OCI-LY1 (cell line): ENCODE measurements at regions not wholly inside any gene's neighbourhood (a gene's known extent, or its start where the extent isn't known, plus 50 kb on each side); places are given as distances from the start of the nearest gene placed in this dataset.

Source experiments
- H2AFZ ChIP-seq: fragments of 200-600 bp; sonication (generic), shearing (Covaris generic); 2 replicates; pipeline ENCODE4 v1.6.0; 2014; ENCODE audit warnings: antibody characterized with exemption, mild to moderate bottlenecking, low read length
- H3F3A ChIP-seq: fragments of 200-600 bp; sonication (generic), shearing (Covaris generic); 2 replicates; pipeline ENCODE4 v1.6.0; 2014; ENCODE audit warnings: mild to moderate bottlenecking, antibody characterized with exemption, low read length, moderate library complexity; ENCODE audit not compliant: insufficient read depth
- H3K27ac ChIP-seq: fragments of 200-600 bp; sonication (generic); 2 replicates; pipeline ENCODE4 v1.5.1; 2014; ENCODE audit warnings: low read length, mixed run types, mild to moderate bottlenecking, low read depth; ENCODE audit not compliant: poor library complexity, severe bottlenecking
- H3K27me3 ChIP-seq: fragments of 200-600 bp; sonication (generic); 2 replicates; pipeline ENCODE4 v1.6.0; 2014; ENCODE audit warnings: antibody characterized with exemption, mild to moderate bottlenecking, low read length, moderate library complexity; ENCODE audit not compliant: insufficient read depth
- H3K36me3 ChIP-seq: fragments of 200-600 bp; sonication (generic); 2 replicates; pipeline ENCODE4 v1.6.1; 2014; ENCODE audit warnings: mild to moderate bottlenecking, antibody characterized with exemption, low read length, moderate library complexity, mixed read lengths; ENCODE audit not compliant: insufficient read depth
- H3K4me1 ChIP-seq: fragments of 200-600 bp; sonication (generic); 2 replicates; pipeline ENCODE4 v1.5.1; 2014; ENCODE audit warnings: mild to moderate bottlenecking, low read length, moderate library complexity; ENCODE audit not compliant: insufficient read depth, severe bottlenecking
- H3K4me2 ChIP-seq: fragments of 200-600 bp; sonication (generic), shearing (Covaris generic); 2 replicates; pipeline ENCODE4 v1.6.1; 2014; ENCODE audit warnings: low read length
- H3K4me3 ChIP-seq: fragments of 200-600 bp; sonication (generic); 2 replicates; pipeline ENCODE4 v1.5.1; 2014; ENCODE audit warnings: low read length, low read depth, mild to moderate bottlenecking, mixed read lengths; ENCODE audit not compliant: poor library complexity, severe bottlenecking
- H3K79me2 ChIP-seq: fragments of 200-600 bp; shearing (Covaris generic); 2 replicates; pipeline ENCODE4 v1.6.1; 2016; ENCODE audit warnings: mixed run types, low read length, mixed read lengths; ENCODE audit not compliant: insufficient read depth
- H3K9ac ChIP-seq: fragments of 200-600 bp; sonication (generic), shearing (Covaris generic); 2 replicates; pipeline ENCODE4 v1.6.1; 2014; ENCODE audit warnings: mild to moderate bottlenecking, low read length, mixed read lengths
- H3K9me2 ChIP-seq: fragments of 200-600 bp; sonication (generic), shearing (Covaris generic); 2 replicates; pipeline ENCODE4 v1.6.1; 2014; ENCODE audit warnings: low read depth, mild to moderate bottlenecking, low read length, mixed read lengths
- H3K9me3 ChIP-seq: fragments of 200-600 bp; shearing (Covaris generic); 2 replicates; pipeline ENCODE4 v1.6.1; 2014; ENCODE audit warnings: low read length, mixed read lengths
- H4K20me1 ChIP-seq: fragments of 200-600 bp; sonication (generic), shearing (Covaris generic); 2 replicates; pipeline ENCODE4 v1.6.0; 2016; ENCODE audit warnings: mild to moderate bottlenecking, low read length; ENCODE audit not compliant: insufficient read depth
- CTCF ChIP-seq: fragments of 200-600 bp; sonication (generic), shearing (Covaris generic); IDR thresholded peaks from 2 replicates; pipeline ENCODE4 v1.5.1; 2017; ENCODE audit warnings: mild to moderate bottlenecking, antibody characterized with exemption, low read length, moderate library complexity, mixed read lengths
- EZH2 ChIP-seq: fragments of 200-600 bp; sonication (generic), shearing (Covaris generic); IDR thresholded peaks from 2 replicates; pipeline ENCODE4 v1.8.0; 2017; ENCODE audit warnings: borderline replicate concordance, mixed run types, mild to moderate bottlenecking, antibody characterized with exemption, low read length, moderate library complexity, mixed read lengths

- no peaks in the 10 kb centered on the region for H3K4me1 ChIP-seq
- H3K9me2 ChIP-seq = no peaks in the 10 kb centered on the region
- TF ChIP-seq CTCF (no peak), EZH2 (no peak)
- no peak overlapping the region for H3K27ac ChIP-seq
- H3K9me3 ChIP-seq = no peaks in the 10 kb centered on the region
- no peak overlapping the region for H3K9ac ChIP-seq
- H3K27me3 ChIP-seq = no peaks in the 10 kb centered on the region
- no peak overlapping the region for H2AFZ ChIP-seq
- H4K20me1 ChIP-seq = no peaks in the 10 kb centered on the region
- H3K36me3 ChIP-seq = no peaks in the 10 kb centered on the region
- no peaks in the 10 kb centered on the region for H3F3A ChIP-seq
- no peak overlapping the region for H3K4me2 ChIP-seq
- H3K79me2 ChIP-seq = no peaks in the 10 kb centered on the region
- H3K4me3 ChIP-seq = no peak overlapping the region
Measured at GRCh38 chr2:14288016-14288415, 344.5 kb upstream of the LRATD1 start.

- H3K9me2 ChIP-seq = no peaks in the 10 kb centered on the region
- no peak overlapping the region for H3K27ac ChIP-seq
- H3F3A ChIP-seq = no peaks in the 10 kb centered on the region
- H3K4me3 ChIP-seq = no peak overlapping the region
- no peak overlapping the region for H2AFZ ChIP-seq
- no peak for TF ChIP-seq CTCF
- no peak for TF ChIP-seq EZH2
- H3K27me3 ChIP-seq = no peaks in the 10 kb centered on the region
- no peaks in the 10 kb centered on the region for H4K20me1 ChIP-seq
- H3K4me2 ChIP-seq = no peak overlapping the region
- no peaks in the 10 kb centered on the region for H3K9me3 ChIP-seq
- H3K79me2 ChIP-seq = no peaks in the 10 kb centered on the region
- H3K4me1 ChIP-seq = no peaks in the 10 kb centered on the region
- H3K36me3 ChIP-seq = no peaks in the 10 kb centered on the region
- no peak overlapping the region for H3K9ac ChIP-seq
Measured at GRCh38 chr2:14292964-14293363, 339.6 kb upstream of the LRATD1 start.

GRCh38 chr2:14297340-14297739 is 335.2 kb upstream of the LRATD1 start:
- TF ChIP-seq EZH2 (no peak), CTCF (no peak)

More at GRCh38 chr2:14297340-14297739, 335.2 kb upstream of the LRATD1 start:
- Histone ChIP-seq H2AFZ (no peak overlapping the region), H3K9me2 (no peaks in the 10 kb centered on the region), H3K4me3 (no peak overlapping the region), H3K27ac (no peak overlapping the region), H3F3A (no peaks in the 10 kb centered on the region), H4K20me1 (no peaks in the 10 kb centered on the region), H3K4me2 (no peak overlapping the region), H3K9me3 (no peaks in the 10 kb centered on the region), H3K9ac (no peak overlapping the region), H3K4me1 (no peaks in the 10 kb centered on the region), H3K36me3 (no peaks in the 10 kb centered on the region), H3K27me3 (no peaks in the 10 kb centered on the region), H3K79me2 (no peaks in the 10 kb centered on the region)
